ENCODE measurements at regions not wholly inside any gene's neighbourhood (a gene's known extent, or its start where the extent isn't known, plus 50 kb on each side); places are given as distances from the start of the nearest gene placed in this dataset.
"Not testable (repeated sequence)": the region's sequence is repeated elsewhere in the genome, so short reads cannot be mapped to it uniquely, and the experiment has no call there.

DNA sequence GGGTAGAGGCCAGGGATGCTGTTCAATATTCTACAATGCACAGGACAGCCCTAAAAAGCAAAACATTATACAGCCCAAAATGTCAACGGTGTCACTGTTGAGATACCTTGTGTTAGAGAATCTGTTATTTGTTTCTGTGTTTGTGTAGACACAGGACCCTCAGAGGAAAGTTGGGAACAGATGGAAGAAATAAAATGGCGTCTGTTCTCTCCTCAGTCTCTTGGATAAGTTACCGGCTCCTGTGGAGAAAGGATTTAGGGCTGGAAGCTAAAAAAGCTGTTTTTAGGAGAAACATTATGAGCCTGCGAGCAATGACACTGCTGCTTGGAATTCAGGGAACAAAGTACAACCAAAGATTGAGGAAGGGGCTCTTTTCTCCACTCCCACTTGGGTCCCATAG lies 688.6 kb upstream of the ZNF385D start:
- no peak overlapping the region for H3K4me3 ChIP-seq (ENCODE audit: low read depth, low read length)
- no peak for DNase-seq (ENCODE audit: low read depth)
- TF ChIP-seq, protein P1, sequence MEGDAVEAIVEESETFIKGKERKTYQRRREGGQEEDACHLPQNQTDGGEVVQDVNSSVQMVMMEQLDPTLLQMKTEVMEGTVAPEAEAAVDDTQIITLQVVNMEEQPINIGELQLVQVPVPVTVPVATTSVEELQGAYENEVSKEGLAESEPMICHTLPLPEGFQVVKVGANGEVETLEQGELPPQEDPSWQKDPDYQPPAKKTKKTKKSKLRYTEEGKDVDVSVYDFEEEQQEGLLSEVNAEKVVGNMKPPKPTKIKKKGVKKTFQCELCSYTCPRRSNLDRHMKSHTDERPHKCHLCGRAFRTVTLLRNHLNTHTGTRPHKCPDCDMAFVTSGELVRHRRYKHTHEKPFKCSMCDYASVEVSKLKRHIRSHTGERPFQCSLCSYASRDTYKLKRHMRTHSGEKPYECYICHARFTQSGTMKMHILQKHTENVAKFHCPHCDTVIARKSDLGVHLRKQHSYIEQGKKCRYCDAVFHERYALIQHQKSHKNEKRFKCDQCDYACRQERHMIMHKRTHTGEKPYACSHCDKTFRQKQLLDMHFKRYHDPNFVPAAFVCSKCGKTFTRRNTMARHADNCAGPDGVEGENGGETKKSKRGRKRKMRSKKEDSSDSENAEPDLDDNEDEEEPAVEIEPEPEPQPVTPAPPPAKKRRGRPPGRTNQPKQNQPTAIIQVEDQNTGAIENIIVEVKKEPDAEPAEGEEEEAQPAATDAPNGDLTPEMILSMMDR (IDR thresholded peaks at IDR 0.05; ENCODE audit: control insufficient read depth, extremely low read depth, insufficient read depth) = no peak

DNA sequence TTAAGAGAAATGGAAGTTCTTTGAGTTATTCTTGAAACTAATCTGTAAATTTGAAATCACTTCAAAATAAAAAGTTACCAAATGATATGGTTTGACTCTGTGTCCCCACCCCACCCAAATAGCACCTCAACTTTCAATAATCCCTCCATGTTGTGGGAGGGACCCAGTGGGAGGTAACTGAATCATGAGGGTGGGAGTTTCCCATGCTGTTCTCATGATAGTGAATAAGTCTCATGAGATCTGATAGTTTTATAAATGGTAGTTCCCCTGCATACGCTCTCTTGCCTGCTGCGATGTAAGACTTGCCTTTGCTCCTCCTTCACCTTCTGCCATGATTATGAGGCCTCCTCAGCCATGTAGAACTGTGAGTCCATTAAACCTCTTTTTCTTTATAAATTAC lies 690.7 kb upstream of the ZNF385D start:
- DNase-seq (ENCODE audit: low read depth) = no peak
- no peak overlapping the region for H3K4me3 ChIP-seq (ENCODE audit: low read depth, low read length)
- TF ChIP-seq, protein P1 (IDR thresholded peaks at IDR 0.05; ENCODE audit: control insufficient read depth, extremely low read depth, insufficient read depth) = no peak

- TF ChIP-seq, protein P1 (IDR thresholded peaks at IDR 0.05; ENCODE audit: control insufficient read depth, extremely low read depth, insufficient read depth) = no peak
- H3K4me3 ChIP-seq (ENCODE audit: low read depth, low read length) = no peak overlapping the region
- no peak for DNase-seq (ENCODE audit: low read depth)
These were observed 692.7 kb upstream of the ZNF385D start for GRCh38 chr3:22443571-22444233.

DNA sequence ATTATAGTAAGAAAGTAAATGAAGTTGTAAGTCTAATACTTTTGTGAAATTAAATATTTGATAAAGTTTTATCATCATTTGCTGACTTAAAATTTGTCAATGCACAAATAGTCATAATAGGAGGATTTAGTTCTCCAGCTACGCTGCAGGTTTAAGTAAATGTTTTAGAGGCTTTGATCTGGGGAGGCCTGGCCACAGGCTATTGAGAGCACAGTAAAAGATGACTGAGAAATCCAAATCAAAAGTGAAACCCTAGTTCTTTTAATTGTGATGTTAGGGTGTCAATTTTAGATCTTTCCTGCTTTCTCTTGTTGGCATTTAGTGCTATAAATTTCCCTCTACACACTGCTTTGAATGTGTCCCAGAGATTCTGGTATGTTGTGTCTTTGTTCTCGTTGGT lies 694.3 kb upstream of the ZNF385D start:
- H3K4me3 ChIP-seq (ENCODE audit: low read depth, low read length); DNase-seq (ENCODE audit: low read depth): not testable (repeated sequence)

- no peak overlapping the region for H3K4me3 ChIP-seq (ENCODE audit: low read depth, low read length)
- TF ChIP-seq, protein P1 (IDR thresholded peaks at IDR 0.05; ENCODE audit: control insufficient read depth, extremely low read depth, insufficient read depth) = no peak
- DNase-seq (ENCODE audit: low read depth) = no peak
These were observed 699.9 kb upstream of the ZNF385D start for GRCh38 chr3:22450786-22451400.

DNA sequence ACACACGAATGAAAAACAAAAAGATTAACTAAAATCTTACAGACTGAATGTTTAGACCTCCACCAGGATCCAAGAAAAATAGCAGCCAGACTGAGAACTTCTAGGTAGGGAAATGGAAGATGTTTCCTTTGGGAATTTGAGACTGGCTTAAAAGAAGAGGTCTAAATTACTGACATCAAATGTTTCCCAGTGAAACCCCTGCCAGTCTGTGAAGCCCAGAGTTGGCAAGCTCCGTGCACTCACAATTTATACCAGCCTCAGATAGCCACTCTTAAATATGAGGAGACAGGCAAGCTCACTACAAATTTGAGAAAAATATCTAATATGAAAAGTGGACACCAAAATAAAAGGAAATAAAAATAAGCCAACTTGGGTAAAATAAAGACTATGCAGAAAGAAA lies 700.5 kb upstream of the ZNF385D start:
- no peak for DNase-seq (ENCODE audit: low read depth)
- no peak overlapping the region for H3K4me3 ChIP-seq (ENCODE audit: low read depth, low read length)
- TF ChIP-seq, protein P1 (IDR thresholded peaks at IDR 0.05; ENCODE audit: control insufficient read depth, extremely low read depth, insufficient read depth) = no peak

GRCh38 chr3:22453906-22454535 lies 703.0 kb upstream of the ZNF385D start:
- H3K4me3 ChIP-seq (ENCODE audit: low read depth, low read length) = no peak overlapping the region
- TF ChIP-seq, protein P1 (IDR thresholded peaks at IDR 0.05; ENCODE audit: control insufficient read depth, extremely low read depth, insufficient read depth) = no peak
- no peak for DNase-seq (ENCODE audit: low read depth)

Data from LNCaP clone FGC (cell line).